ENCODE measurements at regions not wholly inside any gene's neighbourhood (a gene's known extent, or its start where the extent isn't known, plus 50 kb on each side); places are given as distances from the start of the nearest gene placed in this dataset.
A peak's percentile ranks its signal among the peaks of the same experiment; 100 is the strongest.

- Histone ChIP-seq H3K36me3 (ENCODE audit: control insufficient read depth, insufficient read depth, low read length) (no peaks in the 10 kb centered on the region), H3K4me1 (ENCODE audit: control insufficient read depth, insufficient read depth, low read length) (no peaks in the 10 kb centered on the region), H3K4me3 (ENCODE audit: low read length) (no peak overlapping the region), H3K9me3 (ENCODE audit: control insufficient read depth, low read length) (no peaks in the 10 kb centered on the region), H3K27ac (ENCODE audit: low read depth, low read length) (no peak overlapping the region), H3K9ac (ENCODE audit: extremely low read depth, low read length, poor library complexity, severe bottlenecking) (no peak overlapping the region), H3K27me3 (ENCODE audit: control insufficient read depth, insufficient read depth, low read length, poor library complexity, severe bottlenecking) (no peaks in the 10 kb centered on the region)
- no peaks in the 10 kb centered on the region for H3K9me3 Mint-ChIP-seq
- no peak overlapping the region for H3K4me3 Mint-ChIP-seq
- TF ChIP-seq CTCF (conservative IDR thresholded peaks at IDR 0.05), result no peak
- H3K4me1 Mint-ChIP-seq, result peaks cover 7% of the 10 kb centered on the region
- H3K27ac Mint-ChIP-seq, result no peak overlapping the region
- WGBS, 2 experiments (ENCODE audit: insufficient coverage in 1 of 2, insufficient read length in 1 of 2), result 74% methylated on average over 1 of the region's 1 CpG; no CpG with 5 or more reads in 1 of the 2 experiments
- no peak for DNase-seq
- H3K27me3 Mint-ChIP-seq (ENCODE audit: insufficient read depth), result no peaks in the 10 kb centered on the region
- no peaks in the 10 kb centered on the region for H3K36me3 Mint-ChIP-seq (ENCODE audit: low read depth)
Observed at GRCh38 chr1:59113876-59114457, 182.9 kb upstream of the FGGY start.

GRCh38 chr1:59115865-59116264 lies 181.0 kb upstream of the FGGY start:
- no peaks in the 10 kb centered on the region for H3K9me3 ChIP-seq (ENCODE audit: control insufficient read depth, low read length)
- no peak for TF ChIP-seq CTCF (conservative IDR thresholded peaks at IDR 0.05)
- no peaks in the 10 kb centered on the region for H3K27me3 Mint-ChIP-seq (ENCODE audit: insufficient read depth)
- H3K4me1 Mint-ChIP-seq, result peaks cover 7% of the 10 kb centered on the region
- no peak overlapping the region for H3K27ac ChIP-seq (ENCODE audit: low read depth, low read length)
- H3K36me3 Mint-ChIP-seq (ENCODE audit: low read depth), result no peaks in the 10 kb centered on the region
- no peak overlapping the region for H3K9ac ChIP-seq (ENCODE audit: extremely low read depth, low read length, poor library complexity, severe bottlenecking)
- H3K4me3 ChIP-seq (ENCODE audit: low read length), result no peak overlapping the region
- no peak overlapping the region for H3K4me3 Mint-ChIP-seq
- WGBS, 2 experiments (ENCODE audit: insufficient coverage in 1 of 2, insufficient read length in 1 of 2), result 86% methylated on average over 2 of the region's 2 CpGs
- no peaks in the 10 kb centered on the region for H3K4me1 ChIP-seq (ENCODE audit: control insufficient read depth, insufficient read depth, low read length)
- no peak for DNase-seq
- H3K36me3 ChIP-seq (ENCODE audit: control insufficient read depth, insufficient read depth, low read length), result no peaks in the 10 kb centered on the region
- H3K9me3 Mint-ChIP-seq, result no peaks in the 10 kb centered on the region
- H3K27me3 ChIP-seq (ENCODE audit: control insufficient read depth, insufficient read depth, low read length, poor library complexity, severe bottlenecking), result no peaks in the 10 kb centered on the region
- no peak overlapping the region for H3K27ac Mint-ChIP-seq

GRCh38 chr1:59116920-59117542 lies 179.9 kb upstream of the FGGY start:
- no peaks in the 10 kb centered on the region for H3K9me3 ChIP-seq (ENCODE audit: control insufficient read depth, low read length)
- Mint-ChIP-seq H3K4me3 (no peak overlapping the region), H3K4me1 (peaks cover 7% of the 10 kb centered on the region), H3K36me3 (ENCODE audit: low read depth) (no peaks in the 10 kb centered on the region), H3K27ac (no peak overlapping the region), H3K27me3 (ENCODE audit: insufficient read depth) (no peaks in the 10 kb centered on the region), H3K9me3 (no peaks in the 10 kb centered on the region)
- H3K27ac ChIP-seq (ENCODE audit: low read depth, low read length), result peak overlapping the region; percentile 59
- H3K9ac ChIP-seq (ENCODE audit: extremely low read depth, low read length, poor library complexity, severe bottlenecking), result no peak overlapping the region
- WGBS, 2 experiments (ENCODE audit: insufficient coverage in 1 of 2, insufficient read length in 1 of 2), result 28 to 48% methylated on average over 3 to 4 of the region's 4 CpGs
- H3K36me3 ChIP-seq (ENCODE audit: control insufficient read depth, insufficient read depth, low read length), result no peaks in the 10 kb centered on the region
- peak; percentile 84 for DNase-seq
- H3K4me3 ChIP-seq (ENCODE audit: low read length), result no peak overlapping the region
- TF ChIP-seq CTCF (conservative IDR thresholded peaks at IDR 0.05), result no peak
- H3K27me3 ChIP-seq (ENCODE audit: control insufficient read depth, insufficient read depth, low read length, poor library complexity, severe bottlenecking), result no peaks in the 10 kb centered on the region
- H3K4me1 ChIP-seq (ENCODE audit: control insufficient read depth, insufficient read depth, low read length), result no peaks in the 10 kb centered on the region

All from endodermal cell (in vitro differentiated cells).